Small intestine (tissue), 7 donors: ENCODE measurements at regions not wholly inside any gene's neighbourhood (a gene's known extent, or its start where the extent isn't known, plus 50 kb on each side); places are given as distances from the start of the nearest gene placed in this dataset.

ENCODE experiments used
- DNase-seq, 2 donors: peaks; one replicate each; pipeline versions ENCODE4 v3.0.0 to v3.0.0-alpha.2; 2013
- FAIRE-seq: peaks from 2 replicates; lab custom pipeline; 2012; peaks lifted over from hg19 to GRCh38; lab: Jason Lieb, UNC
- H3K27ac ChIP-seq, 3 donors: one replicate each; pipeline ENCODE4 v1.5.1; 2013; ENCODE audit warnings: low read length in 2 of 3, mild to moderate bottlenecking in 2 of 3, control low read depth in 1 of 3, inconsistent platforms in 1 of 3, low read depth in 1 of 3, moderate library complexity in 1 of 3
- H3K27me3 ChIP-seq, 3 donors: one replicate each; pipeline ENCODE4 v1.6.1; 2013; ENCODE audit warnings: low read length in 3 of 3, inconsistent platforms in 1 of 3; ENCODE audit not compliant: control insufficient read depth in 3 of 3, insufficient read depth in 3 of 3
- H3K36me3 ChIP-seq, 3 donors: one replicate each; pipeline ENCODE4 v1.6.1; 2013; ENCODE audit warnings: low read length in 3 of 3, inconsistent platforms in 1 of 3, low read depth in 1 of 3, mild to moderate bottlenecking in 1 of 3, moderate library complexity in 1 of 3; ENCODE audit not compliant: control insufficient read depth in 3 of 3, insufficient read depth in 2 of 3
- H3K4me1 ChIP-seq, 3 donors: one replicate each; pipeline ENCODE4 v1.6.1; 2013; ENCODE audit warnings: low read length in 2 of 3, inconsistent platforms in 1 of 3, low read depth in 1 of 3, mild to moderate bottlenecking in 1 of 3, moderate library complexity in 1 of 3; ENCODE audit not compliant: control insufficient read depth in 3 of 3, insufficient read depth in 2 of 3
- H3K4me3 ChIP-seq, 3 donors: one replicate each; pipeline ENCODE4 v1.5.1; 2013; ENCODE audit warnings: low read length in 3 of 3, control low read depth in 1 of 3, inconsistent platforms in 1 of 3, low read depth in 1 of 3, mild to moderate bottlenecking in 1 of 3, moderate library complexity in 1 of 3
- H3K9me3 ChIP-seq, 2 donors: one replicate each; pipeline ENCODE4 v1.6.1; 2013; ENCODE audit warnings: low read depth in 1 of 2, low read length in 1 of 2; ENCODE audit not compliant: control insufficient read depth in 2 of 2, insufficient read depth in 1 of 2
- WGBS, 3 donors: extraction: QIAGEN DNeasy Blood & Tissue Kit; methylation state at CpG; one replicate each; pipeline ENCODE4 v1.1.7; 2013; 5-methylcytosine and 5-hydroxymethylcytosine counted together
- donor health status: healthy with polysubstance abuse.
- donor health status: control.
- donor health status: control.
- donor health status: Bipolar disorder and iron deficiency.
- donor health status: healthy.

GRCh38 chr14:55819610-55820304 is 239.8 kb downstream of the KTN1 start:
- no peak overlapping the region for H3K27ac ChIP-seq
- 61 to 66% (median 62%) methylated on average over 8 of the region's 8 CpGs for WGBS, 3 donors
- H3K27me3 ChIP-seq, result peaks cover 0 to 4% (median 2%) of the 10 kb centered on the region in 3 donors
- no peak overlapping the region for H3K4me3 ChIP-seq
- H3K4me1 ChIP-seq, result peaks cover 0 to 2% (median 0%) of the 10 kb centered on the region in 3 donors
- no peak for FAIRE-seq
- peaks cover 1 to 34% of the 10 kb centered on the region in 2 donors for H3K9me3 ChIP-seq
- no peak for DNase-seq
- no peaks in the 10 kb centered on the region for H3K36me3 ChIP-seq

GRCh38 chr14:55822906-55823305 is 242.9 kb downstream of the KTN1 start:
- H3K36me3 ChIP-seq, result no peaks in the 10 kb centered on the region
- FAIRE-seq, result no peak
- H3K27me3 ChIP-seq, result peaks cover 0 to 4% (median 2%) of the 10 kb centered on the region in 3 donors
- DNase-seq, result no peak
- WGBS, 3 donors, result 27 to 71% (median 54%) methylated on average over 2 of the region's 2 CpGs
- H3K27ac ChIP-seq, result no peak overlapping the region
- no peak overlapping the region for H3K4me3 ChIP-seq
- H3K9me3 ChIP-seq, result peaks cover 1 to 27% of the 10 kb centered on the region in 2 donors
- H3K4me1 ChIP-seq, result peaks cover 0 to 2% (median 0%) of the 10 kb centered on the region in 3 donors

- no peak for FAIRE-seq
- peak overlapping the region; percentile 53 to 69 (median 60) for H3K27ac ChIP-seq
These were observed 252.3 kb downstream of the KTN1 start for GRCh38 chr14:55832122-55832911.

GRCh38 chr14:55832974-55833373 is 253.0 kb downstream of the KTN1 start:
- DNase-seq (no peak), FAIRE-seq (no peak)
- 77 to 90% (median 85%) methylated on average over 1 of the region's 1 CpG for WGBS, 3 donors
- peaks cover 0 to 16% (median 7%) of the 10 kb centered on the region in 3 donors for H3K4me1 ChIP-seq
- no peaks in the 10 kb centered on the region for H3K9me3 ChIP-seq
- no peaks in the 10 kb centered on the region for H3K36me3 ChIP-seq
- H3K27ac ChIP-seq, result no peak overlapping the region
- no peak overlapping the region for H3K4me3 ChIP-seq
- H3K27me3 ChIP-seq, result no peaks in the 10 kb centered on the region

More at GRCh38 chr14:55832122-55832911, 252.3 kb downstream of the KTN1 start:
- H3K27me3 ChIP-seq, result no peaks in the 10 kb centered on the region
- no peaks in the 10 kb centered on the region for H3K9me3 ChIP-seq
- peak; percentile 87 to 90 for DNase-seq
- H3K4me3 ChIP-seq, result no peak overlapping the region
- WGBS, 3 donors, result 18 to 52% (median 27%) methylated on average over 3 of the region's 3 CpGs
- peaks cover 0 to 16% (median 7%) of the 10 kb centered on the region in 3 donors for H3K4me1 ChIP-seq
- no peaks in the 10 kb centered on the region for H3K36me3 ChIP-seq

GRCh38 chr14:55834390-55834789 is 254.4 kb downstream of the KTN1 start:
- DNase-seq (no peak), FAIRE-seq (no peak)
- Histone ChIP-seq H3K9me3 (no peaks in the 10 kb centered on the region), H3K27ac (no peak overlapping the region), H3K4me3 (no peak overlapping the region), H3K36me3 (no peaks in the 10 kb centered on the region), H3K27me3 (no peaks in the 10 kb centered on the region), H3K4me1 (peaks cover 0 to 16% (median 7%) of the 10 kb centered on the region in 3 donors)
- WGBS, 3 donors, result 58 to 69% (median 66%) methylated on average over 2 of the region's 2 CpGs

GRCh38 chr14:55835985-55836384 is 256.0 kb downstream of the KTN1 start:
- H3K4me3 ChIP-seq, result no peak overlapping the region
- FAIRE-seq, result no peak
- H3K27ac ChIP-seq, result no peak overlapping the region
- H3K27me3 ChIP-seq, result no peaks in the 10 kb centered on the region
- WGBS, 3 donors, result 20 to 37% (median 21%) methylated on average over 3 of the region's 3 CpGs
- no peaks in the 10 kb centered on the region for H3K9me3 ChIP-seq
- no peaks in the 10 kb centered on the region for H3K36me3 ChIP-seq
- H3K4me1 ChIP-seq, result peaks cover 0 to 16% (median 7%) of the 10 kb centered on the region in 3 donors
- peak; percentile 25 to 83 for DNase-seq

GRCh38 chr14:55837467-55837866 is 257.5 kb downstream of the KTN1 start:
- no peak for FAIRE-seq
- H3K27ac ChIP-seq, result no peak overlapping the region
- no peaks in the 10 kb centered on the region for H3K27me3 ChIP-seq
- H3K36me3 ChIP-seq, result no peaks in the 10 kb centered on the region
- no peak overlapping the region for H3K4me3 ChIP-seq
- no peak for DNase-seq
- H3K9me3 ChIP-seq, result no peaks in the 10 kb centered on the region
- WGBS, 3 donors, result 88 to 94% (median 93%) methylated on average over 1 of the region's 1 CpG
- H3K4me1 ChIP-seq, result peaks cover 0 to 7% (median 3%) of the 10 kb centered on the region in 3 donors

- peaks cover 0 to 7% (median 3%) of the 10 kb centered on the region in 3 donors for H3K4me1 ChIP-seq
- H3K4me3 ChIP-seq, result no peak overlapping the region
- no peaks in the 10 kb centered on the region for H3K27me3 ChIP-seq
- H3K36me3 ChIP-seq, result no peaks in the 10 kb centered on the region
- H3K27ac ChIP-seq, result no peak overlapping the region
- DNase-seq (no peak), FAIRE-seq (no peak)
- no peaks in the 10 kb centered on the region for H3K9me3 ChIP-seq
- WGBS, 3 donors, result 60 to 79% (median 60%) methylated on average over 3 of the region's 3 CpGs
These were observed 258.6 kb downstream of the KTN1 start for GRCh38 chr14:55838529-55839052.
